ENCODE measurements at regions not wholly inside any gene's neighbourhood (a gene's known extent, or its start where the extent isn't known, plus 50 kb on each side); places are given as distances from the start of the nearest gene placed in this dataset.

DNA sequence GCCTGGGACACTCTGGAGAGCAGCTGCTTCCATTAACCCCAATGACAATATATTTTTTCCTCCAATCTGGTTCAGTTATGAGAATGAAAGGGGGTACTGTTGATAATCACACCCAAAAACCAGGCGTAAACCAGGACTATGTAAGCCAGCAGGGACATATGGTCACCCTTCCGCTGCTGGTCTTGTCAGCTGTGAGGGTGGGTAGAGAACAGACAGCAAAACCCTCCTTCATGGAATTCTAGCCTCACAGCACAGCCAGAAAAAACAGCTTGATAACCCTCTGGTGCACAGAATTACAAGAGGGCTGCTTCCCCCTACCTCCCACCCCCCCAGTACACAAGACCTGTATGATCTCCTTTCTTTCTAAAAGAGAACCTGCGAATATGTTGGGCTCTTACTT is 368.8 kb upstream of the ZMIZ1 start:
- ChIA-PET POLR2A (no interaction called here), CTCF (no interaction called here), RAD21 (ENCODE audit: low non-redundant PET in 1 of 2, low total read pairs in 2 of 2, uncharacterized antibody in 2 of 2, unreplicated experiment in 2 of 2) (no interaction called here)
- TF ChIP-seq EZH2phosphoT487 (IDR thresholded peaks at IDR 0.05; ENCODE audit: borderline replicate concordance) (no peak), SP1 (IDR thresholded peaks at IDR 0.05; ENCODE audit: low read depth) (no peak), YY1 (IDR thresholded peaks at IDR 0.05; ENCODE audit: extremely low read depth, insufficient replicate concordance, low read depth, low read length) (no peak), JUND (IDR thresholded peaks at IDR 0.05) (no peak), EGR1 (IDR thresholded peaks at IDR 0.05; ENCODE audit: low read depth) (no peak), ZNF274 (IDR thresholded peaks at IDR 0.05; ENCODE audit: low read depth, low read length) (no peak), FOSL1 (IDR thresholded peaks at IDR 0.05; ENCODE audit: low read depth) (no peak), TCF7L2 (IDR thresholded peaks at IDR 0.05; ENCODE audit: borderline replicate concordance, extremely low read depth, insufficient read depth, insufficient read length) (no peak), CEBPB (IDR thresholded peaks at IDR 0.05; ENCODE audit: low read depth) (no peak)
- TF ChIP-seq, protein P1, sequence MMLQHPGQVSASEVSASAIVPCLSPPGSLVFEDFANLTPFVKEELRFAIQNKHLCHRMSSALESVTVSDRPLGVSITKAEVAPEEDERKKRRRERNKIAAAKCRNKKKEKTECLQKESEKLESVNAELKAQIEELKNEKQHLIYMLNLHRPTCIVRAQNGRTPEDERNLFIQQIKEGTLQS (IDR thresholded peaks at IDR 0.05): no peak
- TF ChIP-seq, protein P2, sequence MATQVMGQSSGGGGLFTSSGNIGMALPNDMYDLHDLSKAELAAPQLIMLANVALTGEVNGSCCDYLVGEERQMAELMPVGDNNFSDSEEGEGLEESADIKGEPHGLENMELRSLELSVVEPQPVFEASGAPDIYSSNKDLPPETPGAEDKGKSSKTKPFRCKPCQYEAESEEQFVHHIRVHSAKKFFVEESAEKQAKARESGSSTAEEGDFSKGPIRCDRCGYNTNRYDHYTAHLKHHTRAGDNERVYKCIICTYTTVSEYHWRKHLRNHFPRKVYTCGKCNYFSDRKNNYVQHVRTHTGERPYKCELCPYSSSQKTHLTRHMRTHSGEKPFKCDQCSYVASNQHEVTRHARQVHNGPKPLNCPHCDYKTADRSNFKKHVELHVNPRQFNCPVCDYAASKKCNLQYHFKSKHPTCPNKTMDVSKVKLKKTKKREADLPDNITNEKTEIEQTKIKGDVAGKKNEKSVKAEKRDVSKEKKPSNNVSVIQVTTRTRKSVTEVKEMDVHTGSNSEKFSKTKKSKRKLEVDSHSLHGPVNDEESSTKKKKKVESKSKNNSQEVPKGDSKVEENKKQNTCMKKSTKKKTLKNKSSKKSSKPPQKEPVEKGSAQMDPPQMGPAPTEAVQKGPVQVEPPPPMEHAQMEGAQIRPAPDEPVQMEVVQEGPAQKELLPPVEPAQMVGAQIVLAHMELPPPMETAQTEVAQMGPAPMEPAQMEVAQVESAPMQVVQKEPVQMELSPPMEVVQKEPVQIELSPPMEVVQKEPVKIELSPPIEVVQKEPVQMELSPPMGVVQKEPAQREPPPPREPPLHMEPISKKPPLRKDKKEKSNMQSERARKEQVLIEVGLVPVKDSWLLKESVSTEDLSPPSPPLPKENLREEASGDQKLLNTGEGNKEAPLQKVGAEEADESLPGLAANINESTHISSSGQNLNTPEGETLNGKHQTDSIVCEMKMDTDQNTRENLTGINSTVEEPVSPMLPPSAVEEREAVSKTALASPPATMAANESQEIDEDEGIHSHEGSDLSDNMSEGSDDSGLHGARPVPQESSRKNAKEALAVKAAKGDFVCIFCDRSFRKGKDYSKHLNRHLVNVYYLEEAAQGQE (IDR thresholded peaks at IDR 0.05; ENCODE audit: low read depth): no peak
- DNase-seq (ENCODE audit: low read depth, low spot score) (no peak), ATAC-seq (no peak)
- H3K27me3 ChIP-seq (ENCODE audit: insufficient read depth, low read length): no peaks in the 10 kb centered on the region; the same call in 1 of the 2 replicates
- no peak overlapping the region for H3K9ac ChIP-seq (ENCODE audit: low read length)
- no TSS peak for BruUV-seq (replicated peaks)
- no peaks in the 10 kb centered on the region for H3K9me3 ChIP-seq (ENCODE audit: control insufficient read depth in 1 of 2, insufficient read depth in 1 of 2, low read depth in 1 of 2, low read length in 2 of 2)
- H3K9me2 ChIP-seq (ENCODE audit: insufficient read depth): no peaks in the 10 kb centered on the region
- H4K20me1 ChIP-seq (ENCODE audit: insufficient read depth): no peaks in the 10 kb centered on the region
- no peak overlapping the region for H3K27ac ChIP-seq (ENCODE audit: low read depth, low read length)
- H3K4me1 ChIP-seq (ENCODE audit: control insufficient read depth in 1 of 2, insufficient read depth in 2 of 2, low read length in 2 of 2): peaks cover 0 to 4% of the 10 kb centered on the region in 2 experiments; a peak in 1 of 4 replicates
- no peak overlapping the region for H2AFZ ChIP-seq (ENCODE audit: low read depth, low read length, poor library complexity, severe bottlenecking)
- H3K4me2 ChIP-seq (ENCODE audit: low read length): no peak overlapping the region
- intact Hi-C loops (cut with micrococcal nuclease): no loop called here
- H3K36me3 ChIP-seq (ENCODE audit: control insufficient read depth in 1 of 2, insufficient read depth in 2 of 2, low read length in 2 of 2): no peaks in the 10 kb centered on the region
- H3K79me2 ChIP-seq (ENCODE audit: insufficient read depth, low read length): no peaks in the 10 kb centered on the region
- H3K4me3 ChIP-seq (replicated peaks in 1 of 2; ENCODE audit: low read depth in 1 of 2, low read length in 2 of 2): no peak overlapping the region

Measured in HCT116 (cell line).